PFSK-1 (cell line): ENCODE measurements at regions not wholly inside any gene's neighbourhood (a gene's known extent, or its start where the extent isn't known, plus 50 kb on each side); places are given as distances from the start of the nearest gene placed in this dataset.

ENCODE experiments used
- FOXP2 ChIP-seq: optimal IDR thresholded peaks from 2 replicates; pipeline ENCODE3; 2011; ENCODE audit warnings: borderline replicate concordance, control low read depth, inconsistent platforms; ENCODE audit not compliant: insufficient read depth; ENCODE audit errors: extremely low read length, extremely low read depth
- POLR2AphosphoS5 ChIP-seq: IDR thresholded peaks from 2 replicates; pipeline ENCODE4 v1.6.1; 2012; ENCODE audit warnings: low read depth, mild to moderate bottlenecking, control low read depth, low read length, moderate library complexity
- REST ChIP-seq, 2 experiments: IDR thresholded peaks; 2 replicates each; pipeline versions ENCODE4 v1.6.1 to v1.8.0; 2011 to 2012; ENCODE audit warnings: low read depth in 2 of 2, low read length in 2 of 2, control low read depth in 1 of 2, inconsistent platforms in 1 of 2, mild to moderate bottlenecking in 1 of 2, moderate library complexity in 1 of 2; ENCODE audit not compliant: insufficient read depth in 1 of 2
- SIN3A ChIP-seq: IDR thresholded peaks from 2 replicates; pipeline ENCODE4 v1.6.1; 2012; ENCODE audit warnings: mild to moderate bottlenecking, low read length, moderate library complexity, borderline replicate concordance; ENCODE audit not compliant: insufficient read depth
- TAF1 ChIP-seq: IDR thresholded peaks from 2 replicates; pipeline ENCODE4 v1.6.1; 2012; ENCODE audit warnings: low read length, control low read depth, borderline replicate concordance; ENCODE audit not compliant: insufficient read depth

- no peak for TF ChIP-seq FOXP2
- no peak for TF ChIP-seq TAF1
- TF ChIP-seq SIN3A: no peak
- TF ChIP-seq REST (IDR thresholded peaks at IDR 0.05; ENCODE audit: insufficient read depth in 1 of 2, low read depth in 2 of 2, low read length in 2 of 2): no peak
- no peak for TF ChIP-seq POLR2AphosphoS5
These were observed 444.7 kb downstream of the PLK2 start for GRCh38 chr5:58015175-58015574.

- no peak for TF ChIP-seq FOXP2
- TF ChIP-seq POLR2AphosphoS5: no peak
- TF ChIP-seq REST (IDR thresholded peaks at IDR 0.05; ENCODE audit: insufficient read depth in 1 of 2, low read depth in 2 of 2, low read length in 2 of 2): no peak
- no peak for TF ChIP-seq SIN3A
- TF ChIP-seq TAF1: no peak
These were observed 446.2 kb downstream of the PLK2 start for GRCh38 chr5:58013542-58014258.

- TF ChIP-seq POLR2AphosphoS5 (no peak), TAF1 (no peak), SIN3A (no peak), REST (IDR thresholded peaks at IDR 0.05; ENCODE audit: insufficient read depth in 1 of 2, low read depth in 2 of 2, low read length in 2 of 2) (no peak), FOXP2 (no peak)
These were observed 447.0 kb downstream of the PLK2 start for GRCh38 chr5:58012801-58013315.

GRCh38 chr5:58012102-58012501 lies 447.8 kb downstream of the PLK2 start:
- no peak for TF ChIP-seq POLR2AphosphoS5
- TF ChIP-seq REST (IDR thresholded peaks at IDR 0.05; ENCODE audit: insufficient read depth in 1 of 2, low read depth in 2 of 2, low read length in 2 of 2): no peak
- TF ChIP-seq SIN3A: no peak
- no peak for TF ChIP-seq FOXP2
- no peak for TF ChIP-seq TAF1

- TF ChIP-seq SIN3A: no peak
- no peak for TF ChIP-seq TAF1
These were observed 448.6 kb downstream of the PLK2 start for GRCh38 chr5:58011301-58011700.
